ENCODE measurements at regions not wholly inside any gene's neighbourhood (a gene's known extent, or its start where the extent isn't known, plus 50 kb on each side); places are given as distances from the start of the nearest gene placed in this dataset.

GRCh38 chr14:83128783-83129182, 1595.1 kb upstream of the SEL1L start:
- TF ChIP-seq CTCF (IDR thresholded peaks at IDR 0.05; ENCODE audit: borderline replicate concordance, extremely low read depth, low read length, poor library complexity, severe bottlenecking), result no peak
- TF ChIP-seq EZH2 (IDR thresholded peaks at IDR 0.05; ENCODE audit: borderline replicate concordance, low read depth, low read length, severe bottlenecking), result no peak

Data from DND-41 (cell line).